ENCODE measurements at regions not wholly inside any gene's neighbourhood (a gene's known extent, or its start where the extent isn't known, plus 50 kb on each side); places are given as distances from the start of the nearest gene placed in this dataset.

GRCh38 chr2:76406134-76406855, 695.6 kb upstream of the GCFC2 start:
- no peak overlapping the region for H3K27ac Mint-ChIP-seq
- no peak overlapping the region for H3K27ac ChIP-seq (ENCODE audit: low read depth, low read length)
- TF ChIP-seq, protein P1, sequence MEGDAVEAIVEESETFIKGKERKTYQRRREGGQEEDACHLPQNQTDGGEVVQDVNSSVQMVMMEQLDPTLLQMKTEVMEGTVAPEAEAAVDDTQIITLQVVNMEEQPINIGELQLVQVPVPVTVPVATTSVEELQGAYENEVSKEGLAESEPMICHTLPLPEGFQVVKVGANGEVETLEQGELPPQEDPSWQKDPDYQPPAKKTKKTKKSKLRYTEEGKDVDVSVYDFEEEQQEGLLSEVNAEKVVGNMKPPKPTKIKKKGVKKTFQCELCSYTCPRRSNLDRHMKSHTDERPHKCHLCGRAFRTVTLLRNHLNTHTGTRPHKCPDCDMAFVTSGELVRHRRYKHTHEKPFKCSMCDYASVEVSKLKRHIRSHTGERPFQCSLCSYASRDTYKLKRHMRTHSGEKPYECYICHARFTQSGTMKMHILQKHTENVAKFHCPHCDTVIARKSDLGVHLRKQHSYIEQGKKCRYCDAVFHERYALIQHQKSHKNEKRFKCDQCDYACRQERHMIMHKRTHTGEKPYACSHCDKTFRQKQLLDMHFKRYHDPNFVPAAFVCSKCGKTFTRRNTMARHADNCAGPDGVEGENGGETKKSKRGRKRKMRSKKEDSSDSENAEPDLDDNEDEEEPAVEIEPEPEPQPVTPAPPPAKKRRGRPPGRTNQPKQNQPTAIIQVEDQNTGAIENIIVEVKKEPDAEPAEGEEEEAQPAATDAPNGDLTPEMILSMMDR (conservative IDR thresholded peaks at IDR 0.05) = no peak
- no peaks in the 10 kb centered on the region for H3K27me3 ChIP-seq (ENCODE audit: control insufficient read depth, insufficient read depth, low read length, poor library complexity, severe bottlenecking)
- no peak overlapping the region for H3K4me3 ChIP-seq (ENCODE audit: low read length)
- H3K36me3 Mint-ChIP-seq (ENCODE audit: low read depth) = peaks cover 17% of the 10 kb centered on the region
- no peak overlapping the region for H3K9ac ChIP-seq (ENCODE audit: extremely low read depth, low read length, poor library complexity, severe bottlenecking)
- peaks cover under 1% of the 10 kb centered on the region for H3K4me1 Mint-ChIP-seq
- no peaks in the 10 kb centered on the region for H3K4me1 ChIP-seq (ENCODE audit: control insufficient read depth, insufficient read depth, low read length)
- no peak overlapping the region for H3K4me3 Mint-ChIP-seq
- peak; percentile 57 for DNase-seq
- peaks cover 73% of the 10 kb centered on the region for H3K9me3 ChIP-seq (ENCODE audit: control insufficient read depth, low read length)
- H3K36me3 ChIP-seq (ENCODE audit: control insufficient read depth, insufficient read depth, low read length) = no peaks in the 10 kb centered on the region
- 94 to 100% methylated on average over 1 to 12 of the region's 12 CpGs for WGBS, 2 experiments (ENCODE audit: insufficient coverage in 1 of 2, insufficient read length in 1 of 2)
- no peaks in the 10 kb centered on the region for H3K27me3 Mint-ChIP-seq (ENCODE audit: insufficient read depth)
- peaks cover 71% of the 10 kb centered on the region for H3K9me3 Mint-ChIP-seq

GRCh38 chr2:76393356-76393755, 682.6 kb upstream of the GCFC2 start:
- H3K4me3 Mint-ChIP-seq = no peak overlapping the region
- H3K27ac Mint-ChIP-seq = no peak overlapping the region
- no peak overlapping the region for H3K9ac ChIP-seq (ENCODE audit: extremely low read depth, low read length, poor library complexity, severe bottlenecking)
- no peak overlapping the region for H3K4me3 ChIP-seq (ENCODE audit: low read length)
- no peaks in the 10 kb centered on the region for H3K36me3 ChIP-seq (ENCODE audit: control insufficient read depth, insufficient read depth, low read length)
- no peak overlapping the region for H3K27ac ChIP-seq (ENCODE audit: low read depth, low read length)
- no peaks in the 10 kb centered on the region for H3K27me3 ChIP-seq (ENCODE audit: control insufficient read depth, insufficient read depth, low read length, poor library complexity, severe bottlenecking)
- H3K36me3 Mint-ChIP-seq (ENCODE audit: low read depth) = peaks cover under 1% of the 10 kb centered on the region
- peaks cover 5% of the 10 kb centered on the region for H3K9me3 Mint-ChIP-seq
- H3K27me3 Mint-ChIP-seq (ENCODE audit: insufficient read depth) = no peaks in the 10 kb centered on the region
- peaks cover 31% of the 10 kb centered on the region for H3K4me1 Mint-ChIP-seq
- TF ChIP-seq, protein P1 (conservative IDR thresholded peaks at IDR 0.05) = no peak
- no peak for DNase-seq
- H3K4me1 ChIP-seq (ENCODE audit: control insufficient read depth, insufficient read depth, low read length) = peaks cover 16% of the 10 kb centered on the region
- peaks cover 4% of the 10 kb centered on the region for H3K9me3 ChIP-seq (ENCODE audit: control insufficient read depth, low read length)

DNA sequence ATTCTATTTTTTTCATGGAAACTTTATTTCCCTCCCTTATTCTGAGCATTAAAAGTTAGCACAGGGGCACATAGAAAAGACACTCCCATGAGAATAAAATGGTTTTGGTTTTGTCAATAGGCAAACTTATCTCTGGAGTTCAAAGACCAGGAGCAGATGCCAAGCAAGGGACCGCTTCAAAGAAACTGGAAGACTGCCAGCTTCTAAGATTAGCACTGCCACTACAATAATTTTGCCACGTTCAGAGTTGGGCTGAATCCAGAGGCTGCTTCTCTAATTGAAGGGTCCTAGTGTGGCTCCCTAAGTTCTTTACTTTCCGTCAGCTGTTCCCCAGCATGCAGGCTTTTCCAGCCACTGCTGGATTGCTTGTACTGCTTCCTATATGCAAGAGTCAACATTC, 681.0 kb upstream of the GCFC2 start:
- H3K4me3 ChIP-seq (ENCODE audit: low read length) = no peak overlapping the region
- H3K9me3 Mint-ChIP-seq = no peaks in the 10 kb centered on the region

More for the DNA sequence above, 681.0 kb upstream of the GCFC2 start:
- Histone ChIP-seq H3K9ac (ENCODE audit: extremely low read depth, low read length, poor library complexity, severe bottlenecking) (no peak overlapping the region), H3K36me3 (ENCODE audit: control insufficient read depth, insufficient read depth, low read length) (no peaks in the 10 kb centered on the region), H3K27me3 (ENCODE audit: control insufficient read depth, insufficient read depth, low read length, poor library complexity, severe bottlenecking) (no peaks in the 10 kb centered on the region), H3K4me1 (ENCODE audit: control insufficient read depth, insufficient read depth, low read length) (peaks cover 6% of the 10 kb centered on the region), H3K9me3 (ENCODE audit: control insufficient read depth, low read length) (no peaks in the 10 kb centered on the region), H3K27ac (ENCODE audit: low read depth, low read length) (no peak overlapping the region)
- no peak overlapping the region for H3K4me3 Mint-ChIP-seq
- WGBS, 2 experiments (ENCODE audit: insufficient coverage in 1 of 2, insufficient read length in 1 of 2) = 85 to 100% methylated on average over 2 to 3 of the region's 3 CpGs
- no peaks in the 10 kb centered on the region for H3K36me3 Mint-ChIP-seq (ENCODE audit: low read depth)
- H3K27ac Mint-ChIP-seq = no peak overlapping the region
- TF ChIP-seq, protein P1 (conservative IDR thresholded peaks at IDR 0.05) = no peak
- H3K4me1 Mint-ChIP-seq = peaks cover 15% of the 10 kb centered on the region
- no peaks in the 10 kb centered on the region for H3K27me3 Mint-ChIP-seq (ENCODE audit: insufficient read depth)
- DNase-seq = no peak
